ENCODE measurements at regions not wholly inside any gene's neighbourhood (a gene's known extent, or its start where the extent isn't known, plus 50 kb on each side); places are given as distances from the start of the nearest gene placed in this dataset.
"Not testable (repeated sequence)": the region's sequence is repeated elsewhere in the genome, so short reads cannot be mapped to it uniquely, and the experiment has no call there.

DNA sequence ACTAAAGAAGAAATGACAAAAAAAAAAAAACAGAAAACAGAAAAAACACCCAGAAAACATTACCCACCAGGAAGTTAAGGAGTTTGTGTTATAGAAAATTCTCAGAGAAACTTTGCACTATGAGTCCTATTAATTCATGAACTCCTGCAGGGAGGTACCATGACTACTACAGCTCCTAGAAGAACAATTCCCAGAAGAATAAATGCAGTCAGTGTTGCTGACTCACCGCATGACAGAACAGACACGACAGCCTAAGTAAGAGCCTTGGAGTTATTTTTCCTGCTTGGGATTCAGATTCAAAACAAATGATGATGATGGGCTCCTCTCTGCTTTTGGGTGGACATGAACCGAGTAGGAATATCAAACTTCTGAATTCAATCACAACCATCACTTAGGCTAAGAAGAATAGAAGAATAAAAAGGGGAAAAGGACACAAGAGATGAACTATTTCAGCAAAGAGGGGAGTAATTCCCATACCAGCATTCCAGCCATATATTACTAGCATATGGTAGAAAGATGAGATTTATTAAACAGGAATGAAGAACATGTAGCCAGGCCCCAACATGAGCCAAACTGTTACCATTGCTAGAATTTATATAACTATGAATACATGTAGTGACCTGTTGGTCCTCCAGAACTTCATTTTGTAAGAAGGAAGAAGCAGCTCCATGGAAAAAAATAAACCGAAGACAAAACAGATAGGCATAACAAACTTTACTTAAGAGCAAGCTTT lies 209.6 kb upstream of the PDE4D start:
- H3K4me1 Mint-ChIP-seq = no peaks in the 10 kb centered on the region
- no peaks in the 10 kb centered on the region for H3K27me3 Mint-ChIP-seq
- H3K9me3 Mint-ChIP-seq = peaks cover 4% of the 10 kb centered on the region
- no peaks in the 10 kb centered on the region for H3K36me3 Mint-ChIP-seq (ENCODE audit: low read depth)
- intact Hi-C loops (cut with micrococcal nuclease) = no loop called here
- DNase-seq = no peak
- no peak overlapping the region for H3K27ac Mint-ChIP-seq
- H3K4me3 Mint-ChIP-seq = no peak overlapping the region

GRCh38 chr5:60101573-60101972 lies 208.0 kb upstream of the PDE4D start:
- peaks cover 4% of the 10 kb centered on the region for H3K9me3 Mint-ChIP-seq
- no peaks in the 10 kb centered on the region for H3K27me3 Mint-ChIP-seq
- H3K4me1 Mint-ChIP-seq = no peaks in the 10 kb centered on the region
- H3K36me3 Mint-ChIP-seq (ENCODE audit: low read depth) = no peaks in the 10 kb centered on the region
- no peak overlapping the region for H3K27ac Mint-ChIP-seq
- intact Hi-C loops (cut with micrococcal nuclease) = no loop called here
- no peak for DNase-seq
- H3K4me3 Mint-ChIP-seq = no peak overlapping the region

- no peaks in the 10 kb centered on the region for H3K27me3 Mint-ChIP-seq
- no peaks in the 10 kb centered on the region for H3K36me3 Mint-ChIP-seq (ENCODE audit: low read depth)
- H3K4me1 Mint-ChIP-seq = no peaks in the 10 kb centered on the region
- H3K9me3 Mint-ChIP-seq = no peaks in the 10 kb centered on the region
- no peak overlapping the region for H3K27ac Mint-ChIP-seq
- no peak for DNase-seq
- intact Hi-C loops (cut with micrococcal nuclease) = no loop called here
- H3K4me3 Mint-ChIP-seq = no peak overlapping the region
Observed at GRCh38 chr5:60092671-60093422, 199.3 kb upstream of the PDE4D start.

GRCh38 chr5:60086583-60086982 lies 193.1 kb upstream of the PDE4D start:
- Mint-ChIP-seq H3K27ac (no peak overlapping the region), H3K36me3 (ENCODE audit: low read depth) (no peaks in the 10 kb centered on the region), H3K9me3 (peaks cover 3% of the 10 kb centered on the region), H3K4me3 (no peak overlapping the region), H3K27me3 (no peaks in the 10 kb centered on the region), H3K4me1 (no peaks in the 10 kb centered on the region)
- intact Hi-C loops (cut with micrococcal nuclease) = no loop called here
- no peak for DNase-seq

- Mint-ChIP-seq H3K4me1 (no peaks in the 10 kb centered on the region), H3K27ac (no peak overlapping the region), H3K36me3 (ENCODE audit: low read depth) (no peaks in the 10 kb centered on the region), H3K4me3 (no peak overlapping the region), H3K27me3 (no peaks in the 10 kb centered on the region), H3K9me3 (peaks cover 3% of the 10 kb centered on the region)
- intact Hi-C loops (cut with micrococcal nuclease) = no loop called here
- no peak for DNase-seq
Observed at GRCh38 chr5:60084226-60084625, 190.7 kb upstream of the PDE4D start.

- no peak overlapping the region for H3K27ac Mint-ChIP-seq
Observed at GRCh38 chr5:60077292-60077691, 183.8 kb upstream of the PDE4D start.

GRCh38 chr5:60076746-60077145 lies 183.2 kb upstream of the PDE4D start:
- Mint-ChIP-seq H3K27ac (no peak overlapping the region), H3K36me3 (ENCODE audit: low read depth) (no peaks in the 10 kb centered on the region), H3K27me3 (no peaks in the 10 kb centered on the region), H3K9me3 (no peaks in the 10 kb centered on the region), H3K4me3 (no peak overlapping the region), H3K4me1 (no peaks in the 10 kb centered on the region)
- intact Hi-C loops (cut with micrococcal nuclease) = no loop called here
- no peak for DNase-seq

More at GRCh38 chr5:60077292-60077691, 183.8 kb upstream of the PDE4D start:
- Mint-ChIP-seq H3K9me3 (no peaks in the 10 kb centered on the region), H3K4me1 (no peaks in the 10 kb centered on the region), H3K36me3 (ENCODE audit: low read depth) (no peaks in the 10 kb centered on the region), H3K27me3 (no peaks in the 10 kb centered on the region), H3K4me3 (no peak overlapping the region)
- DNase-seq = no peak
- intact Hi-C loops (cut with micrococcal nuclease) = no loop called here

GRCh38 chr5:60066502-60066901 lies 173.0 kb upstream of the PDE4D start:
- H3K27ac Mint-ChIP-seq = no peak overlapping the region
- H3K27me3 Mint-ChIP-seq = no peaks in the 10 kb centered on the region
- intact Hi-C loops (cut with micrococcal nuclease) = no loop called here
- H3K4me1 Mint-ChIP-seq = no peaks in the 10 kb centered on the region
- peaks cover 3% of the 10 kb centered on the region for H3K9me3 Mint-ChIP-seq
- H3K36me3 Mint-ChIP-seq (ENCODE audit: low read depth) = no peaks in the 10 kb centered on the region
- H3K4me3 Mint-ChIP-seq = no peak overlapping the region
- DNase-seq = no peak

GRCh38 chr5:60060389-60060788 lies 166.9 kb upstream of the PDE4D start:
- Mint-ChIP-seq H3K36me3 (ENCODE audit: low read depth) (no peaks in the 10 kb centered on the region), H3K27ac (no peak overlapping the region), H3K9me3 (peaks cover 6% of the 10 kb centered on the region), H3K4me3 (no peak overlapping the region), H3K4me1 (no peaks in the 10 kb centered on the region), H3K27me3 (no peaks in the 10 kb centered on the region)
- no peak for DNase-seq
- intact Hi-C loops (cut with micrococcal nuclease) = no loop called here

DNA sequence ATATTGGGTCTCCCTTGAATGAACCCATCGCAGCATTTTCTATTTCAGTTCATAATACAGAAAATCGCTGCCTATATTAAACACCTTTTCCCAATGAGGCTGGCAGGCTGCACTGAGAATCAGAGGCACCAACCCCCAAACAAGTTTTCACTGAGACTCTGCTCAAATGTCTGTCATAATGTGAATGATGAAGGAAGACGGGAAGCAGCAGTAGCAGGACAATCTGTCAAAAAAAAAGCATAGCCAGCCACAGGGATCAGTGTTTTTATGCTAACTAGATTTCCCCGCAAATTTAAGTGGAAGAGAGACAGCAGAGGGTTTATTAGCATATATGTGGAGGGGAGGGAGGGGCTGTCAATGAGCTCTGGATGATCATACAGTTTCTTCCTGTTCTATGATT lies 162.7 kb upstream of the PDE4D start:
- DNase-seq = no peak
- H3K27me3 Mint-ChIP-seq = no peaks in the 10 kb centered on the region
- H3K36me3 Mint-ChIP-seq (ENCODE audit: low read depth) = no peaks in the 10 kb centered on the region
- peaks cover 2% of the 10 kb centered on the region for H3K9me3 Mint-ChIP-seq
- no peak overlapping the region for H3K27ac Mint-ChIP-seq
- H3K4me1 Mint-ChIP-seq = no peaks in the 10 kb centered on the region
- no peak overlapping the region for H3K4me3 Mint-ChIP-seq
- intact Hi-C loops (cut with micrococcal nuclease) = no loop called here

GRCh38 chr5:60055168-60055567 lies 161.6 kb upstream of the PDE4D start:
- H3K36me3 Mint-ChIP-seq (ENCODE audit: low read depth) = no peaks in the 10 kb centered on the region
- H3K4me1 Mint-ChIP-seq = no peaks in the 10 kb centered on the region
- no peak overlapping the region for H3K4me3 Mint-ChIP-seq
- no peak overlapping the region for H3K27ac Mint-ChIP-seq
- no peaks in the 10 kb centered on the region for H3K27me3 Mint-ChIP-seq
- H3K9me3 Mint-ChIP-seq = no peaks in the 10 kb centered on the region
- DNase-seq = no peak
- intact Hi-C loops (cut with micrococcal nuclease) = no loop called here

DNA sequence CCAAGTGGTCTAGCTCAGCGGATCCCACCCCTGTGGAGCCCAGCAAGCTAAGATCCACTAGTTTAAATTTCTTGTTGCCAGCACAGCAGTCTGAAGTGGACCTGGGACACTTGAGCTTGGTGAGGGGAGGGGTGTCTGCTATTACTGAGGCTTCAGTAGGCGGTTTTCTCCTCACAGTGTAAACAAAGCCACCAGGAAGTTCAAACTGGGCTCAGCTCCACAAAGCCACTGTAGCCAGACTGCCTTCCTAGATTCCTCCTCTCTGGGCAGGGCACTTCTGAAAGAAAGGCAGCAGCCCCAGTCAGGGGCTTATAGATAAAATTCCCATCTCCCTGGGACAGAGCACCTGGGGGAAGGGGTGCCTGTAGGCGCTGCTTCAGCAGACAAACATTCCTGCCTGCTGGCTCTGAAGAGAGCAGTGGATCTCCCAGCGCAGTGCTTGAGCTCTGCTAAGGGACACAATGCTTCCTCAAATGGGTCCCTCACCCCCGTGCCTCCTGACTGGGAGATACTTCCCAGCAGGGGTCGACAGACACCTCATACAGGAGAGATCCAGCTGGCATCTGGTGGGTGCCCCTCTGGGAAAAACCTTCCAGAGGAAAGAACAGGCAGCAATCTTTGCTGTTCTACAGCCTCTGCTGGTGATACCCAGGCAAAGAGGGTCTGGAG lies 148.6 kb upstream of the PDE4D start:
- intact Hi-C loops (cut with micrococcal nuclease); DNase-seq; H3K36me3 Mint-ChIP-seq (ENCODE audit: low read depth); H3K27me3 Mint-ChIP-seq; H3K4me1 Mint-ChIP-seq; H3K27ac Mint-ChIP-seq; H3K9me3 Mint-ChIP-seq; H3K4me3 Mint-ChIP-seq: not testable (repeated sequence)

DNA sequence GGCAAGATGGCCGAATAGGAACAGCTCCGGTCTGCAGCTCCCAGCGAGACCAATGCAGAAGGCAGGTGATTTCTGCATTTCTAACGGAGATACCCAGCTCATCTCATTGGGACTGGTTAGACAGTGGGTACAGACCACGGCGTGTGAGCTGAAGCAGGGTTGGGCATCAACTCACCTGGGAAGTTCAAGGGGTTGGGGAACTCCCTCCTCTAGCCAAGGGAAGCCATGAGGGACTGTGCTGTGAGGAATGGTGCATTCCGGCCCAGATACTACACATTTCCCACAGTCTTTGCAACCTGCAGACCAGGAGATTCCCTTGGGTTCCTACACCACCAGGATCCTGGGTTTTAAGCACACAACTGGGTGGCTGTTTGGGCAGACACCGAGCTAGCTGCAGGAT lies 148.0 kb upstream of the PDE4D start:
- H3K4me1 Mint-ChIP-seq; DNase-seq; H3K36me3 Mint-ChIP-seq (ENCODE audit: low read depth); H3K4me3 Mint-ChIP-seq; H3K9me3 Mint-ChIP-seq; H3K27me3 Mint-ChIP-seq; H3K27ac Mint-ChIP-seq; intact Hi-C loops (cut with micrococcal nuclease): not testable (repeated sequence)

DNA sequence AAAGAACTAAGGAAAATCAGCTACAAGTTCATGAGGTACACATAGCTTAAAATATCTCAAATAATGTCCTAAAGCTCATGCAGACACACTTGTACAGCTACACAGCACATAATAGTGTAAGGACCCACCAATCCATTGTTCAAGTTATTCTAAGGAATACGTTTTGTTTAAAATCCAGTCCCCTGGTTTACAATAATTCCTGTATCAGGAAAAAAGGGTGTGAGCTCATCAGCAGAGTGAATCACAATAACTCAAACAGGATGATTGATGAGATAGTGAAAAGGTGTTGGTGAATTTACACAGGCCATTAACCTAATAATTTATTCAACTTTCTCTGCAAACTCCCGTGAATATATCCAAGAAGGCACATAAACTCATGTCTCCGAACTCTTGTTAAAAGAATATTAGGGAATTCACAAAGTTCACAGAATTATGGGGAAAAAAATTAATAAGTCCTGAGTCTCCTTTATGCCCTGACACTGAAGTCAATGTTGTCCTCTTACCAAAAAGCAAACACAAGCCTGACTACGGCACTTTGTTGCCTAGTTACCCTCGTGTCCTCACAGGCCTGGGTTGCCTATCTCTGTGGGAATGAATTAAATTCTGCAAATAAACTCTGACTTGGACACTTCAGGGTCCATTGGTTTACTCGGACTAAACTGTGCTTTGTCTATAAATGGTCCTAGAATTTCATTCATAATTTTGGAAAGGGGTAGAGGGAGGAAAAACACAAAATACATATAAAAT lies 142.8 kb upstream of the PDE4D start:
- H3K4me3 Mint-ChIP-seq = no peak overlapping the region
- no peak overlapping the region for H3K27ac Mint-ChIP-seq

More for the DNA sequence above, 142.8 kb upstream of the PDE4D start:
- no peak for DNase-seq
- no peaks in the 10 kb centered on the region for H3K4me1 Mint-ChIP-seq
- intact Hi-C loops (cut with micrococcal nuclease) = no loop called here
- no peaks in the 10 kb centered on the region for H3K36me3 Mint-ChIP-seq (ENCODE audit: low read depth)
- no peaks in the 10 kb centered on the region for H3K27me3 Mint-ChIP-seq
- no peaks in the 10 kb centered on the region for H3K9me3 Mint-ChIP-seq

All from activated CD4-positive, alpha-beta T cell treated with anti-CD3 and anti-CD28 coated beads, Interleukin-2, amount 10 ng/mL, durations not matched to agents 24 days and 14 days (primary cell).